22Rv1 (cell line): ENCODE measurements at regions not wholly inside any gene's neighbourhood (a gene's known extent, or its start where the extent isn't known, plus 50 kb on each side); places are given as distances from the start of the nearest gene placed in this dataset.

ENCODE experiments used
- H3K27ac ChIP-seq: fragments of 450-650 bp; 2 replicates; pipeline ENCODE4 v1.5.1; 2017
- CTCF ChIP-seq: fragments of 450-650 bp; IDR thresholded peaks from 2 replicates; pipeline ENCODE4 v1.5.1; 2017; ENCODE audit warnings: mild to moderate bottlenecking
- ZFX ChIP-seq: fragments of 450-650 bp; IDR thresholded peaks from 2 replicates; pipeline ENCODE4 v1.6.1; 2017; ENCODE audit warnings: antibody characterized with exemption, borderline replicate concordance

DNA sequence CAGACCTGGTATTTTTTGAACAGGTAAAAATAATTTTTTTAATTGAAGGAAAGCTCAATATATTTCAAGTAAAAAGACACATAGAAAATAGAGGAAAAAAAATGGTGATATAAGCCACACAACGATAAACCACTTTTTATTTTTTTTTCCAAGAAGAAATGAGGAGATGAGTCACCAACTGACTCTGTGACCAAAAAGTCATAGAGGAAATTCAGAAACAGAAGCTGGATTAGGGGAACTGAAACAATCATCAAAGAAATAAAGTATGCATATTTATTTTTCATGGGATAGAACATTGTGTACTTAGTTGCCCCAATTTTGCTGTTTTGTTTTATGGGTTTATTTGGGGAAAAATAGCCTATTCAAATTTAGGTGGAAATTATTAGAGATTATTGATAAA lies 176.8 kb upstream of the AGR3 start:
- TF ChIP-seq CTCF (no peak), ZFX (no peak)
- H3K27ac ChIP-seq = no peak overlapping the region

DNA sequence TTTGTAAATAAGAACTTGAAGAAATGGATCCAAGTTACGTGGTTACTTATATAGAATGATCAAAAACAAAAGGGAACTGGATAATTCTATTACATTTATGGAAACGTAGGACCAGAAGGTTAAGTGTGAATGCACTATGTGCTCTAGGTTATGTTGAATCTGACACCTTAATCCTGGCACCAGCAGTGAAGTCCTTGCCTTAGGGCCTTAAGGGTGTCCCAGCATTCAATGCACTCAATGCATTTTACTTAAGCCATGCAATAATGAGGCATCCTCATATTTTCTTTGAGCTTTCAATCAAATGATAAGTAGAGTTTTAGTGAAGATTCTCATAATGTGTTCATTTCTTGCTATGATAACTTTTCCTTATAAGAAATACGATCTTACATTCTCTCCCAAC lies 178.3 kb upstream of the AGR3 start:
- no peak for TF ChIP-seq CTCF
- TF ChIP-seq ZFX = no peak
- H3K27ac ChIP-seq = no peak overlapping the region

DNA sequence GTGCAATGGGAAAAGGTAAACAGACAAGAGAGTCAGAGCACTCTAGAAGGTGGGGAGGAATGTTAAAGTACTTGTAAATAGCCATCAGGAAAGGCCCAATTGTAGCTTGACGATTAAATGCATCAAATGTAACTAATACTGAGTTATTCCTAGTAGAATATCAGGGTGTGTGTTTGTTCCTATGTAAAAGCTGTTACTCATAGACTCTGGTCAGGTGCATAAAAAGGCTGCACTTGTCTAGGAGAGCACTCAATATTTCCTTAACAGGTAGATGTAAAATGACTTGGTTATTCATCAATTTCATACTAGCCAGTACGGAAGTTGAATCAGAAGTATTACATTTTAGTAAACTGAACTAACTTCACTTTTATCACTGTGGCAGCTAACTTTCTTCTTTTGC lies 179.7 kb upstream of the AGR3 start:
- no peak for TF ChIP-seq CTCF
- no peak for TF ChIP-seq ZFX
- no peak overlapping the region for H3K27ac ChIP-seq

DNA sequence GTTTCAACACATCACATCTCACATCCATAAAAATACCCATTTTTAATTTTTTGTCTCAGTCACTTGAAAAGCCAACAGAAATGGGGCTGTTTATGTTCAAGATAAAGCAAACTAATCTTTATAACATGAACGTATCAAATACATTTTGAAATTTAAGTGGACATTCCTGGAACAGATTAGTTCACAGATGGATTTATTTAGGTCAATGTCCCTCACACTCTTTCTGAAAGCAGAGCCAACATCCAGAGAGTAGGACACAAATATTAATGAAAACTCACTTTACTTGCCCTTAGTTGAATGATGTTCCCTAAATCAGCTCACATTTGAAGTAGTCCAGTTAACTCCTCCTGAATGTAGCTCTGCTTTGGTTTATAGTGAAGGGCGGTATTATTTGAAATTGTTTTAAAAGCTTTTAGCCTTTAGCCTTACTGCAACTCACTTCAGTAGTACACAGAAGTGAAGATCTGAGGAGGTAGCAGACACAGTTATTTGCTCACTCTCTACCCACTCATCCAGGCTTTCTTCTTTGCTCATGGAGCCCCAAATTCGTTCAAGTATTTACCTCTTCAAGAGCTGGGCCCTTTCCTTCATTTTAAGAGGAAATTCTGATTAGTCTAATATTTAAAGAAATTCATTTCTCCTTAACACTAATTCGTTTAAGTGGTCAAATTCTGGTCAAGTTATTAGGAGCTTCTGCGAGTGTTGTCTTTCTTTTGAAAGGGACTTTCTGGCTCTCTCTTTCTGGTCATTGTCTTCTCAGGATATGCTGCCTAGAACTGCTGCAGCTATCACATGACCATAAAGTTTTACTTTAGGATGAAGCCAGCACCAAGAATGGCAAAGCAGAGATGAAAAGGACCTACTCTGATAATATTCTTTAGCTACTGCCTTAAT lies 180.6 kb upstream of the AGR3 start:
- H3K27ac ChIP-seq = no peak overlapping the region
- TF ChIP-seq CTCF (no peak), ZFX (no peak)

GRCh38 chr7:17063045-17063383 lies 181.2 kb upstream of the AGR3 start:
- TF ChIP-seq ZFX = no peak
- TF ChIP-seq CTCF = peak; percentile 56
- H3K27ac ChIP-seq = no peak overlapping the region

GRCh38 chr7:17067691-17068090 lies 185.9 kb upstream of the AGR3 start:
- H3K27ac ChIP-seq = no peak overlapping the region
- no peak for TF ChIP-seq CTCF
- no peak for TF ChIP-seq ZFX

DNA sequence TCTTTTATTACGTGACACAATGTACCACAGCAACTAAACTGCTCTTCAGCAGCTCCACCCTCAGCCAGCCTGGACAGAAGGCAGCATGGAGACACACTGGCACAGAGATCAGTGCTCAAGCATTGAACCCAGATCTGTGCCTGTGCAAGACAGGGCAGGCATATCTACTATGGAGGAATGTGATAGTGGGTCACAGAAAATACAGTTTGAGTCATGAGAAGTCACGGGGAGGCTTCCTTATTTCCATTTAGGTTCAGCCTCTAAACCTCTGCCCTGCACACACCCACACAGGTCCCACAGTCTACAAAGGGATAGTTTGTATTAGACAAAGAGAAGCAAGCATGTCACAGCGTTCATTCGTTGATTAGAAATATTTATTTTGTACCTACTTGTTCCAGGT lies 187.4 kb upstream of the AGR3 start:
- TF ChIP-seq ZFX = no peak
- no peak for TF ChIP-seq CTCF
- H3K27ac ChIP-seq = no peak overlapping the region
